ENCODE measurements at regions not wholly inside any gene's neighbourhood (a gene's known extent, or its start where the extent isn't known, plus 50 kb on each side); places are given as distances from the start of the nearest gene placed in this dataset.

DNA sequence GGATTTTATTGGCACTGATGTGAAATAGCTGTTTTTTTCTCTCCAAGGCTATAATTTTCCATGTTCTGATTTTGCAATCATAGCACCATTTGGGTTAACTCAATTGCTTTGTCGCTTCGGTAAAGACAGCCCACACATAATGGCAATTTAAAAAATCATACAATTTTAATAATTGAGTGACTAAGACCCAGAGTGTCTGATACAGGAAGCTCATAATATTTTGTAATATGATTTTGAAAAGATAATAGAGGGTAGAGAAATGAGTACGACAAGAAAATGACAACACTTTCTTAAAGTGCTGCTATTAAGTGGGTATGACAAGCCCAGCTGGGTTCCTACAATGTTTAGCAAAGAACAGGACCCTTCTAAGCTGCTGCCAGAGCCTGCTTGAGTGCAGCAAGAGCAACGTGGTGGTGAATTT is 439.1 kb downstream of the METTL15 start:
- Histone ChIP-seq H4K20me1 (ENCODE audit: low read depth, low read length) (no peaks in the 10 kb centered on the region), H3K27me3 (ENCODE audit: low read length) (no peaks in the 10 kb centered on the region), H3K36me3 (ENCODE audit: low read length) (no peaks in the 10 kb centered on the region), H2AFZ (ENCODE audit: low read depth, low read length, severe bottlenecking) (no peak overlapping the region), H3K79me2 (ENCODE audit: insufficient read depth, low read length) (no peaks in the 10 kb centered on the region), H3K4me2 (ENCODE audit: low read depth, low read length, poor library complexity, severe bottlenecking) (no peak overlapping the region), H3K27ac (ENCODE audit: low read depth, low read length) (no peak overlapping the region), H3F3A (ENCODE audit: insufficient read depth) (no peaks in the 10 kb centered on the region), H3K9me3 (ENCODE audit: insufficient read depth, low read length) (no peaks in the 10 kb centered on the region), H3K9ac (ENCODE audit: low read length) (no peak overlapping the region), H3K9me2 (replicated peaks; ENCODE audit: insufficient read depth, low read length) (no peaks in the 10 kb centered on the region), H3K4me3 (ENCODE audit: insufficient read depth, low read length, poor library complexity, severe bottlenecking) (no peak overlapping the region)
- TF ChIP-seq, protein P1, sequence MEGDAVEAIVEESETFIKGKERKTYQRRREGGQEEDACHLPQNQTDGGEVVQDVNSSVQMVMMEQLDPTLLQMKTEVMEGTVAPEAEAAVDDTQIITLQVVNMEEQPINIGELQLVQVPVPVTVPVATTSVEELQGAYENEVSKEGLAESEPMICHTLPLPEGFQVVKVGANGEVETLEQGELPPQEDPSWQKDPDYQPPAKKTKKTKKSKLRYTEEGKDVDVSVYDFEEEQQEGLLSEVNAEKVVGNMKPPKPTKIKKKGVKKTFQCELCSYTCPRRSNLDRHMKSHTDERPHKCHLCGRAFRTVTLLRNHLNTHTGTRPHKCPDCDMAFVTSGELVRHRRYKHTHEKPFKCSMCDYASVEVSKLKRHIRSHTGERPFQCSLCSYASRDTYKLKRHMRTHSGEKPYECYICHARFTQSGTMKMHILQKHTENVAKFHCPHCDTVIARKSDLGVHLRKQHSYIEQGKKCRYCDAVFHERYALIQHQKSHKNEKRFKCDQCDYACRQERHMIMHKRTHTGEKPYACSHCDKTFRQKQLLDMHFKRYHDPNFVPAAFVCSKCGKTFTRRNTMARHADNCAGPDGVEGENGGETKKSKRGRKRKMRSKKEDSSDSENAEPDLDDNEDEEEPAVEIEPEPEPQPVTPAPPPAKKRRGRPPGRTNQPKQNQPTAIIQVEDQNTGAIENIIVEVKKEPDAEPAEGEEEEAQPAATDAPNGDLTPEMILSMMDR (IDR thresholded peaks at IDR 0.05; ENCODE audit: insufficient read depth, low read length, poor library complexity, severe bottlenecking) = no peak
- no peak for TF ChIP-seq EZH2phosphoT487 (conservative IDR thresholded peaks at IDR 0.05; ENCODE audit: low read length)

DNA sequence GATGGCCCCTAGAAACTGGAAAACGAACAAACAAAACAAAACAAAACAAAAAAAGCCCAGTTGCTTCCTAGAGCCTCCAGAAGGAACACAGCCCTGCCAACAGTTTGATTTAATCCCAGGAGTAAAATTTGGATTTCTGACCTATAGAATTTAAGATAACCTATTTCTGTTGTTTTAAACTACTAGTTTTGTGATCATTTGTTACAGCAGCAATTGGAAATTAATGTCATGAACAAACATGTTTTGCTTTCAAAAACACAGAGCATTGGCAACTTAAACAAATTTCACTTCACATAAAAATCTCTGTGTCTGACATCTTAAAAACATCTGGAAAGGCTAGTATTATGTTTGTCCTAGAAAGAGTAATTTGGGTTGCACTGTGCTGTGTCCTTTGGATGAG is 437.3 kb downstream of the METTL15 start:
- Histone ChIP-seq H3F3A (ENCODE audit: insufficient read depth) (no peaks in the 10 kb centered on the region), H3K79me2 (ENCODE audit: insufficient read depth, low read length) (no peaks in the 10 kb centered on the region), H3K36me3 (ENCODE audit: low read length) (no peaks in the 10 kb centered on the region), H4K20me1 (ENCODE audit: low read depth, low read length) (no peaks in the 10 kb centered on the region), H3K9me3 (ENCODE audit: insufficient read depth, low read length) (no peaks in the 10 kb centered on the region), H3K9me2 (replicated peaks; ENCODE audit: insufficient read depth, low read length) (no peaks in the 10 kb centered on the region), H3K4me3 (ENCODE audit: insufficient read depth, low read length, poor library complexity, severe bottlenecking) (no peak overlapping the region), H3K9ac (ENCODE audit: low read length) (no peak overlapping the region), H3K27ac (ENCODE audit: low read depth, low read length) (no peak overlapping the region), H2AFZ (ENCODE audit: low read depth, low read length, severe bottlenecking) (no peak overlapping the region), H3K4me2 (ENCODE audit: low read depth, low read length, poor library complexity, severe bottlenecking) (no peak overlapping the region), H3K27me3 (ENCODE audit: low read length) (no peaks in the 10 kb centered on the region)
- TF ChIP-seq, protein P1 (IDR thresholded peaks at IDR 0.05; ENCODE audit: insufficient read depth, low read length, poor library complexity, severe bottlenecking) = no peak
- TF ChIP-seq EZH2phosphoT487 (conservative IDR thresholded peaks at IDR 0.05; ENCODE audit: low read length) = no peak

DNA sequence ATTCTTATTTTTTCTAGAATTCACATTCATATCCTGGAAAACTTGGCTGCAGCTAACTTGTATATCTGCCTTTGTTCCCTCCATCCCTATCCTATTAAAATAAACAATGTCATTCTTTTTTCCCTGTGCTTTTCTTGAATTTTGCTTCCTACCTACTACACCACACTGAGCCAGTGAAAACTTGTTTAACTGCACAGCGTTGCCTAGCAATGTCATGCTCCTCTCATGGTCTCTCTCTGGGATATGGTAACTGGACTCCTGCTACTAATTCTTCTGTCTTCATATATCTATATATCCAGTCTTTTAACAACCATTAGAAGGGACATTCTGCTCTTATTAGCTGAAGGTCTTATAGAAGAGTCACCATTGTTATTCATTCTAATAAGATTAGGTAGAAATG is 434.4 kb downstream of the METTL15 start:
- Histone ChIP-seq H3K36me3 (ENCODE audit: low read length) (no peaks in the 10 kb centered on the region), H3K9ac (ENCODE audit: low read length) (no peak overlapping the region), H3K4me2 (ENCODE audit: low read depth, low read length, poor library complexity, severe bottlenecking) (no peak overlapping the region), H3K4me3 (ENCODE audit: insufficient read depth, low read length, poor library complexity, severe bottlenecking) (no peak overlapping the region), H3F3A (ENCODE audit: insufficient read depth) (no peaks in the 10 kb centered on the region), H2AFZ (ENCODE audit: low read depth, low read length, severe bottlenecking) (no peak overlapping the region), H3K27ac (ENCODE audit: low read depth, low read length) (no peak overlapping the region), H3K9me3 (ENCODE audit: insufficient read depth, low read length) (no peaks in the 10 kb centered on the region), H3K79me2 (ENCODE audit: insufficient read depth, low read length) (no peaks in the 10 kb centered on the region), H4K20me1 (ENCODE audit: low read depth, low read length) (no peaks in the 10 kb centered on the region), H3K27me3 (ENCODE audit: low read length) (no peaks in the 10 kb centered on the region), H3K9me2 (replicated peaks; ENCODE audit: insufficient read depth, low read length) (no peaks in the 10 kb centered on the region)
- TF ChIP-seq, protein P1 (IDR thresholded peaks at IDR 0.05; ENCODE audit: insufficient read depth, low read length, poor library complexity, severe bottlenecking) = no peak
- no peak for TF ChIP-seq EZH2phosphoT487 (conservative IDR thresholded peaks at IDR 0.05; ENCODE audit: low read length)

Data from SU-DHL-6 (cell line).